Epithelial cell of esophagus (primary cell): ENCODE measurements at regions not wholly inside any gene's neighbourhood (a gene's known extent, or its start where the extent isn't known, plus 50 kb on each side); places are given as distances from the start of the nearest gene placed in this dataset.

ENCODE experiments used
- DNase-seq: peaks from one replicate; pipeline ENCODE4 v3.0.0; 2010; ENCODE audit warnings: low read depth
- H3K4me3 ChIP-seq: 2 replicates; pipeline ENCODE4 v1.5.1; 2011; ENCODE audit warnings: mild to moderate bottlenecking, low read length, control low read depth
- TF ChIP-seq, protein P1 (sequence below): IDR thresholded peaks from 2 replicates; pipeline ENCODE4 v1.5.1; 2011; ENCODE audit warnings: low read depth, mild to moderate bottlenecking, low read length, control low read depth, inconsistent platforms; ENCODE audit not compliant: insufficient read depth; ENCODE audit errors: missing control alignments

DNA sequence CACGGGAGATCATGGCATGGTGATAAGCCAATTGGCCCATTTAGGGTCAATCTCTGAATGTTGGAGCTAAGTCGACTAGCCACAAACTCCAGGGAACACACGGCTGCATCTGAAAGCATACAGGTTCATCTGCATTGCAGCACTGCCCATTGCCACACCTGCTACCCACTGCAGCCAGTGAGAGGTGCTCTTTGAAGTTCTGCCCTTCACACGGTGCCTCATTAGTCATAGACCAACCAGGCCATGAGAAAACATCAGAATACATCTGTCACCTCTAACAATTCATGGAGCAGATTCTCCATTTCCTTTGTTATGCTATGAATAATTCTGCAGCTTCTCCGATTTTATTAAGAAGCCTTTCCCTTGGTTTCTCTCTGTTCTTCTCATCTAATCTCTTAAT, 65.7 kb upstream of the FAM204A start:
- DNase-seq: peak; percentile 39
- no peak overlapping the region for H3K4me3 ChIP-seq

DNA sequence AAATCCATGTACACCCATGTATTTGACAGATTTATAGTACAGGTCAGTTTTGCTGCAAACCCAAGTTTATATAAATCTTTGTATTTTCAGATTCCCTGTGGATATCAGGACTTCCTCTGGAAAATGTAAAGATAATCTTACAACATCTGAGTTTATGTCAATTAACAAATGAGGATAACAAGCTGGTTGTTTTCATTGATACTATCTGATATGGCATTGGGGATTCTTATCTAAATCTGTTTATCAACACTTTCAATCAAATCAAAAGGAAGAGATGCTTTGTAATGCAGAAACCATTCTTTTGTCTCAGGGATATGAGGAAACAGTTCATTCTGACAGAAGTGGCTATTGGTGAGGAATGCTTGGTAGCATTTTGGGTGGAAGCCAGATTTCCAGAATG, 64.9 kb upstream of the FAM204A start:
- TF ChIP-seq, protein P1, sequence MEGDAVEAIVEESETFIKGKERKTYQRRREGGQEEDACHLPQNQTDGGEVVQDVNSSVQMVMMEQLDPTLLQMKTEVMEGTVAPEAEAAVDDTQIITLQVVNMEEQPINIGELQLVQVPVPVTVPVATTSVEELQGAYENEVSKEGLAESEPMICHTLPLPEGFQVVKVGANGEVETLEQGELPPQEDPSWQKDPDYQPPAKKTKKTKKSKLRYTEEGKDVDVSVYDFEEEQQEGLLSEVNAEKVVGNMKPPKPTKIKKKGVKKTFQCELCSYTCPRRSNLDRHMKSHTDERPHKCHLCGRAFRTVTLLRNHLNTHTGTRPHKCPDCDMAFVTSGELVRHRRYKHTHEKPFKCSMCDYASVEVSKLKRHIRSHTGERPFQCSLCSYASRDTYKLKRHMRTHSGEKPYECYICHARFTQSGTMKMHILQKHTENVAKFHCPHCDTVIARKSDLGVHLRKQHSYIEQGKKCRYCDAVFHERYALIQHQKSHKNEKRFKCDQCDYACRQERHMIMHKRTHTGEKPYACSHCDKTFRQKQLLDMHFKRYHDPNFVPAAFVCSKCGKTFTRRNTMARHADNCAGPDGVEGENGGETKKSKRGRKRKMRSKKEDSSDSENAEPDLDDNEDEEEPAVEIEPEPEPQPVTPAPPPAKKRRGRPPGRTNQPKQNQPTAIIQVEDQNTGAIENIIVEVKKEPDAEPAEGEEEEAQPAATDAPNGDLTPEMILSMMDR: no peak
- DNase-seq: no peak
- H3K4me3 ChIP-seq: no peak overlapping the region

More for the DNA sequence above, 65.7 kb upstream of the FAM204A start:
- TF ChIP-seq, protein P1: no peak

DNA sequence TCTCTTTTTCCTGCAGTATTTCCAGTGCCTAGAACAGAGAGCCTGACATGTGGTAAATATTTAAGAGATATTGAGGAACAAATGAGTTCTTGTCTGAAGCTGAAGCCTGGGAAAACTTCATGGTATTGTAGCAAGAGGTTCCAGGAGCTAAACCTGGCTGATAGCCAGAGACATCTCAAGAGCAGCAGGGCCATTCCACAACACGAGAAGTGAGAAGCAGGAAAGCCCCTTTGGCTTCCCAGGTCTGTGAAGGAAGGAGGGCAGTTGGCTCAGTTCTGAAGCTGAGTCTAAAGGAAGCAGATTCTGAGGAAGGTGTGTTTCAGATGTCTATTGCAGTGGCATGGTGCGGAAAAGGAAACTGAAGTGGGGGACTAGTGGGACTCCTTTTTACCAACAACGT, 63.8 kb upstream of the FAM204A start:
- H3K4me3 ChIP-seq: no peak overlapping the region
- peak; percentile 26 for DNase-seq
- TF ChIP-seq, protein P1: no peak

DNA sequence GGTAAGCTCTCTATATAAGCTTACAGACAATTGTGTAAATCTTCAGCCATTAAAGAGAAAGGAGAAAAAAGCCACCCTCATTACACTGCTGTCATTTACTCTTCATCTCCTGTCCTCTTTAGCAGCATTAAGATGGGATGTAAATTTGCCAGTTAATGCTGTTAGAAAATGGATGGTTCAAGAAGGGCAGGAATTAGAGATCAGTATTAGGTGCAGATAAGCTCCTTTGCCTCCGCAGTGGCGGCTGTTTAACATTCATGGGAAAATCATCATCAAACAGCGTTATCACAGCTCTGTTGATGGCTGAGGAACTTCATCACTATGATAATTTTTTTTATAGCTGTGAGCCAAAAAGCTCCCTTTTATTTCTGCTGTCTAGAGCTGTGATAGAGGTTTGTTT, 61.8 kb upstream of the FAM204A start:
- no peak for DNase-seq
- TF ChIP-seq, protein P1: no peak

DNA sequence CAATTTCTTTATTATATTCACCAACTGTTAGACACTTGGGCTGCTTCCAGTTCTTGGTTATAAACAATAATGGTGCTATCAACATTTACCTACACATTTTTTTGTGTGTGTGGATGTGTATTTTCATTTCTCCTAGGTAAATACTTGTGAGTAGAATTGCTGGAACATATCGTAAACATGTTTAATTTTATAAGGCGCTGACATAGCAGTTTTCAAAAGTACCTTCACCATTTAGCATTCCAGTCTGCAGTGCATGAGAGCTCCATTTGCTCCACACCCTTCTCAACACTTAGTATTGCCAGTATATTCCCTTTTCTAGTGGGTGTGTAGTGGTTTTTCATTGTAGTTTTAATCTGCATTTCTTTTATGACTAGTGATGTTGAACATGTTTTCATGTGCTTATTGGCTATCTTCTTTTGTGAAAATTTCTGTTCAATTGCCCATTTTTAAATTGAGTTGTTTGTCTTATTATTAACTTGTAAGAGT, 59.6 kb upstream of the FAM204A start:
- TF ChIP-seq, protein P1: no peak
- no peak for DNase-seq
- H3K4me3 ChIP-seq: no peak overlapping the region

More for the DNA sequence above, 61.8 kb upstream of the FAM204A start:
- no peak overlapping the region for H3K4me3 ChIP-seq

DNA sequence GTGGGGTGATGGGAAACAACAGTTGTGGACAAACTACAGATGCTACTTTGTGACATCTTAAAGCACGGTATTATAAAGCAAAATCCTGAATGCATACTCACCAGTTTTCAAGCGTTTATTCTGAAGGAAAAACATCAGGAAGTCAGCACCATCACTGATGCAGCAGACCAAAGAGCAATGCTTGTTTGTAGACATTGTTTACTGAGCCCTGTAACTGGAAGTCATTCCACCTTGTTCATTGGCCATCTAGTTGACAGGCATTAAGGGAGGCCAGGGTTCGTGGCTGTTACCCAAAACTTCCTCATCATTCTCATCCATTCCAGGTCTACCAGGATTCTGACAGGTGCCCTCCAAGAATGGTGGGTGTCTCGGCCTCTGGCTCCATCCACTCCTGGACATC, 55.3 kb upstream of the FAM204A start:
- H3K4me3 ChIP-seq: no peak overlapping the region
- DNase-seq: no peak
- TF ChIP-seq, protein P1: no peak

DNA sequence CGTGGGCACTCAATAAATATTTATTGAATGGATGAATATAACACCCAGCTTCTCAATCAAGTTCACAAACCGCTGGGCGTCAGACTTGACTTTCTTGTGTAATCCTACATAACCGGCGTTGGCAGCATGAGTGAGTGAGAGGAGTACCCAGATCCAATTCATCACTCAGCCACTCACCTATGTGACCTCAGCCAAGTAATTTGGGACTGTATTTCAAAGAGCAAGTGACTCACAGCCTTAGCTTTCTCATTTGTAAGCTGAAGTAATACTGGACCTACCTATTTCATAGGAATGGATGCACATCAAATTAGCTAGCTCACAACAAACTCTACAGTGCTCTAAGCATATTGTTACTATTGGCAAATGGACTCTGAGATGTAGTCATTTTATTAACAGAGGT, 53.8 kb upstream of the FAM204A start:
- TF ChIP-seq, protein P1: no peak
- DNase-seq: peak; percentile 80
- H3K4me3 ChIP-seq: no peak overlapping the region
